ENCODE measurements at regions not wholly inside any gene's neighbourhood (a gene's known extent, or its start where the extent isn't known, plus 50 kb on each side); places are given as distances from the start of the nearest gene placed in this dataset.

- H3K9ac ChIP-seq (ENCODE audit: low read depth in 1 of 2, low read length in 2 of 2): no peak overlapping the region
- TF ChIP-seq, protein P1, sequence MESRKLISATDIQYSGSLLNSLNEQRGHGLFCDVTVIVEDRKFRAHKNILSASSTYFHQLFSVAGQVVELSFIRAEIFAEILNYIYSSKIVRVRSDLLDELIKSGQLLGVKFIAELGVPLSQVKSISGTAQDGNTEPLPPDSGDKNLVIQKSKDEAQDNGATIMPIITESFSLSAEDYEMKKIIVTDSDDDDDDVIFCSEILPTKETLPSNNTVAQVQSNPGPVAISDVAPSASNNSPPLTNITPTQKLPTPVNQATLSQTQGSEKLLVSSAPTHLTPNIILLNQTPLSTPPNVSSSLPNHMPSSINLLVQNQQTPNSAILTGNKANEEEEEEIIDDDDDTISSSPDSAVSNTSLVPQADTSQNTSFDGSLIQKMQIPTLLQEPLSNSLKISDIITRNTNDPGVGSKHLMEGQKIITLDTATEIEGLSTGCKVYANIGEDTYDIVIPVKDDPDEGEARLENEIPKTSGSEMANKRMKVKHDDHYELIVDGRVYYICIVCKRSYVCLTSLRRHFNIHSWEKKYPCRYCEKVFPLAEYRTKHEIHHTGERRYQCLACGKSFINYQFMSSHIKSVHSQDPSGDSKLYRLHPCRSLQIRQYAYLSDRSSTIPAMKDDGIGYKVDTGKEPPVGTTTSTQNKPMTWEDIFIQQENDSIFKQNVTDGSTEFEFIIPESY (IDR thresholded peaks at IDR 0.05): no peak
- TF ChIP-seq, protein P2, sequence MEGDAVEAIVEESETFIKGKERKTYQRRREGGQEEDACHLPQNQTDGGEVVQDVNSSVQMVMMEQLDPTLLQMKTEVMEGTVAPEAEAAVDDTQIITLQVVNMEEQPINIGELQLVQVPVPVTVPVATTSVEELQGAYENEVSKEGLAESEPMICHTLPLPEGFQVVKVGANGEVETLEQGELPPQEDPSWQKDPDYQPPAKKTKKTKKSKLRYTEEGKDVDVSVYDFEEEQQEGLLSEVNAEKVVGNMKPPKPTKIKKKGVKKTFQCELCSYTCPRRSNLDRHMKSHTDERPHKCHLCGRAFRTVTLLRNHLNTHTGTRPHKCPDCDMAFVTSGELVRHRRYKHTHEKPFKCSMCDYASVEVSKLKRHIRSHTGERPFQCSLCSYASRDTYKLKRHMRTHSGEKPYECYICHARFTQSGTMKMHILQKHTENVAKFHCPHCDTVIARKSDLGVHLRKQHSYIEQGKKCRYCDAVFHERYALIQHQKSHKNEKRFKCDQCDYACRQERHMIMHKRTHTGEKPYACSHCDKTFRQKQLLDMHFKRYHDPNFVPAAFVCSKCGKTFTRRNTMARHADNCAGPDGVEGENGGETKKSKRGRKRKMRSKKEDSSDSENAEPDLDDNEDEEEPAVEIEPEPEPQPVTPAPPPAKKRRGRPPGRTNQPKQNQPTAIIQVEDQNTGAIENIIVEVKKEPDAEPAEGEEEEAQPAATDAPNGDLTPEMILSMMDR (IDR thresholded peaks at IDR 0.05; ENCODE audit: low read depth, low read length, missing input control): no peak
- TF ChIP-seq, protein P3, sequence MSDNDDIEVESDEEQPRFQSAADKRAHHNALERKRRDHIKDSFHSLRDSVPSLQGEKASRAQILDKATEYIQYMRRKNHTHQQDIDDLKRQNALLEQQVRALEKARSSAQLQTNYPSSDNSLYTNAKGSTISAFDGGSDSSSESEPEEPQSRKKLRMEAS (IDR thresholded peaks at IDR 0.05): no peak
- TF ChIP-seq GABPA (IDR thresholded peaks at IDR 0.05 in 1 of 2, conservative IDR thresholded peaks at IDR 0.05 in 1 of 2): no peak
- TF ChIP-seq YY1 (IDR thresholded peaks at IDR 0.05): no peak
- TF ChIP-seq TAF1 (conservative IDR thresholded peaks at IDR 0.05): no peak
- TF ChIP-seq FOXA1 (IDR thresholded peaks at IDR 0.05): no peak
- no peak for TF ChIP-seq REST (IDR thresholded peaks at IDR 0.05)
- TF ChIP-seq RXRA (IDR thresholded peaks at IDR 0.05): no peak
- no peak for TF ChIP-seq HNF4G (IDR thresholded peaks at IDR 0.05)
- TF ChIP-seq SP1 (IDR thresholded peaks at IDR 0.05): no peak
- no peak for TF ChIP-seq EGR1 (IDR thresholded peaks at IDR 0.05; ENCODE audit: low read depth in 2 of 2)
- TF ChIP-seq, protein P4, sequence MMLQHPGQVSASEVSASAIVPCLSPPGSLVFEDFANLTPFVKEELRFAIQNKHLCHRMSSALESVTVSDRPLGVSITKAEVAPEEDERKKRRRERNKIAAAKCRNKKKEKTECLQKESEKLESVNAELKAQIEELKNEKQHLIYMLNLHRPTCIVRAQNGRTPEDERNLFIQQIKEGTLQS (IDR thresholded peaks at IDR 0.05): no peak
- TF ChIP-seq JUND (IDR thresholded peaks at IDR 0.05): no peak
- no peak for TF ChIP-seq RAD21 (IDR thresholded peaks at IDR 0.05)
- TF ChIP-seq FOXA2 (IDR thresholded peaks at IDR 0.05): no peak
- TF ChIP-seq HNF4A (conservative IDR thresholded peaks at IDR 0.05): no peak
- TF ChIP-seq NR2F2 (IDR thresholded peaks at IDR 0.05): no peak
- H3K4me3 ChIP-seq (ENCODE audit: low read depth in 1 of 3, low read length in 3 of 3): no peak overlapping the region
- no peak for DNase-seq (ENCODE audit: low spot score)
- H3K27ac ChIP-seq (ENCODE audit: low read depth in 1 of 2, low read length in 2 of 2): no peak overlapping the region
- no peaks in the 10 kb centered on the region for H3K27me3 ChIP-seq (ENCODE audit: control insufficient read depth in 4 of 4, insufficient read depth in 4 of 4, low read length in 3 of 4)
- no peaks in the 10 kb centered on the region for H3K36me3 ChIP-seq (ENCODE audit: control insufficient read depth in 4 of 4, insufficient read depth in 3 of 4, low read depth in 1 of 4, low read length in 3 of 4)
- H3K9me3 ChIP-seq (ENCODE audit: control insufficient read depth in 4 of 4, low read length in 3 of 4): no peaks in the 10 kb centered on the region
- H3K4me1 ChIP-seq (ENCODE audit: control insufficient read depth in 4 of 4, insufficient read depth in 4 of 4, low read length in 3 of 4): no peaks in the 10 kb centered on the region
- 77% methylated on average over 2 of the region's 2 CpGs for WGBS
Observed at GRCh38 chrX:121558886-121559285, 511.5 kb downstream of the GLUD2 start.
